ENCODE measurements at regions not wholly inside any gene's neighbourhood (a gene's known extent, or its start where the extent isn't known, plus 50 kb on each side); places are given as distances from the start of the nearest gene placed in this dataset.
"Not testable (repeated sequence)": the region's sequence is repeated elsewhere in the genome, so short reads cannot be mapped to it uniquely, and the experiment has no call there.

DNA sequence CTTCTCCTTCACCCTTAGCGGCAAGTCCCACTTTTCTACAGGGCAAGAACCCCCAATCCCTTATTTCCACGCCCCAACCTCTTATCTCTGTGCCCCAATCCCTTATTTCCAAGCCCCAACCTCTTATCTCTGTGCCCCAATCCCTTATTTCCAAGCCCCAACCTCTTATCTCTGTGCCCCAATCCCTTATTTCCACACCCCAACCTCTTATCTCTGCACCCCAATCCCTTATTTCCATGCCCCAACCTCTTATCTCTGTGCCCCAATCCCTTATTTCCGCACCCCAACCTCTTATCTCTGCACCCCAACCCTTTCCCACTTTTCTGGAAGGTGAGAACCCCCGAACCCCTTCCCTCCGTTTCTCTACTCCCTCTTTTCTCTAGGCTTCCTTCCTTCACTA, 116.1 kb upstream of the GJE1 start:
- not testable (repeated sequence) for H3K4me3 ChIP-seq (ENCODE audit: low read length); H3K36me3 ChIP-seq (ENCODE audit: insufficient read depth, low read length); H3K4me2 ChIP-seq (ENCODE audit: low read length)

DNA sequence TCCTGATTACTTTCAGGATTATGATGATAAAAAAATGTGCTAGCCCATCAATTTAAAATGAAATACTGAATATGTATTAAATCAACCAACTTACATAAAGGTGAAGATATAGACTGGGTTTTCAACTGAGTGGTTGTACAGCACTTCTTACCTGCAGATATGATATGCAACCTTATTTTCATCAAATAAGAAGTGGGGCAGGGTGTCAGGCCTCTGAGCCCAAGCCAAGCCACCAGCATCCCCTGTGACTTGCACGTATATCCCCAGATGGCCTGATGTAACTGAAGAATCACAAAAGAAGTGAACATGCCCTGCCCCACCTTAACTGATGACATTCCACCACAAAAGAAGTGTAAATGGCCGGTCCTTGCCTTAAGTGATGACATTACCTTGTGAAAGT, 117.3 kb upstream of the GJE1 start:
- not testable (repeated sequence) for H3K9me3 ChIP-seq (replicated peaks; ENCODE audit: low read length); H3K4me3 ChIP-seq (ENCODE audit: low read length); H3K27me3 ChIP-seq (ENCODE audit: control insufficient read depth, insufficient read depth, low read length); H3K36me3 ChIP-seq (ENCODE audit: insufficient read depth, low read length)
- Histone ChIP-seq H3K4me2 (ENCODE audit: low read length) (peak overlapping the region; percentile 80), H3K9ac (ENCODE audit: low read depth, low read length) (peak overlapping the region; percentile 80), H3K4me1 (ENCODE audit: control insufficient read depth, insufficient read depth, low read length) (peaks cover 44% of the 10 kb centered on the region)

More for the DNA sequence above, 116.1 kb upstream of the GJE1 start:
- not testable (repeated sequence) for H3K9ac ChIP-seq (ENCODE audit: low read depth, low read length); H3K9me3 ChIP-seq (replicated peaks; ENCODE audit: low read length); H3K27me3 ChIP-seq (ENCODE audit: control insufficient read depth, insufficient read depth, low read length)
- peaks cover 33% of the 10 kb centered on the region for H3K4me1 ChIP-seq (ENCODE audit: control insufficient read depth, insufficient read depth, low read length)

DNA sequence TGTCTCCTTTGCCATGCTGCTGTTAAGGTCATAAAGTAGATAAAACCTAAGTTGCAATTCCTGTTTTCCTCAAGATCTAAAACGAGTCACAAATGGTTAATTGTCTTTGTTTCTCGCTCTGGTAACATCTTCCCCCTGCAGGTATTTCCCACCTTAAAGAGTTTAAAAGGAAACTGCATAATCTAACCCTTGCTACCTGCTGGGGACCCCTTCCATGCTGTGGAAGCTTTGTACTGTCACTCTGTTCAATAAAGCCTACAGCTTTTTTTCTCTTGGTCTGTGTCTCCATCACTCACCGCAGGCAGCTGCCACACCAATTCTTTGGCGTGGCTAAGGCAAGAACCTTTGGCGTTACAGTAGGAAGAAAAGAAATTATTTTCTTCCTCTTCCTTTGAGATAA, 117.7 kb upstream of the GJE1 start:
- H3K36me3 ChIP-seq (ENCODE audit: insufficient read depth, low read length): no peaks in the 10 kb centered on the region
- peak overlapping the region; percentile 80 for H3K9ac ChIP-seq (ENCODE audit: low read depth, low read length)
- H3K4me2 ChIP-seq (ENCODE audit: low read length): peak overlapping the region; percentile 80
- peak overlapping the region; percentile 52 for H3K4me3 ChIP-seq (ENCODE audit: low read length)
- H3K27me3 ChIP-seq (ENCODE audit: control insufficient read depth, insufficient read depth, low read length): no peaks in the 10 kb centered on the region
- H3K9me3 ChIP-seq (replicated peaks; ENCODE audit: low read length): no peaks in the 10 kb centered on the region
- peaks cover 44% of the 10 kb centered on the region for H3K4me1 ChIP-seq (ENCODE audit: control insufficient read depth, insufficient read depth, low read length)

DNA sequence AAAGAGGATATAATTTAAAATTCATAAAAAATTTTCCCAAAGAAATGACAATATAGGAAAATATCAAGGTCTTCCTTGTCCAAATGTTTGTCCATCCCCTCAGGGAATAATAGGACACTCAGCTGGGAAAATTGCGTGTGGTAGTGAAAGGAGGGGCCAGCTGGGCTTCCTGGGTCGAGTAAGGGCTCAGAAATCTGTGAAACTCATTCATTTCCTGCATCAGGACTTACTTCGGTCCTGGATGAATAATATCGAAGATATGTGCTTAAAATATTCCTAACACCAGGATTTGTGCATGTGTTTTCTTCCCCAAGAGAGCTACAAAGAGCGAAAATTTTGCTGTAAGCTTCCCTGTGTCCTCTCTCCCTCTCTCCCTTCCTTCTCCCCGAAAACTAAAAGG, 118.2 kb upstream of the GJE1 start:
- H3K4me1 ChIP-seq (ENCODE audit: control insufficient read depth, insufficient read depth, low read length): peaks cover 44% of the 10 kb centered on the region
- peak overlapping the region; percentile 80 for H3K4me2 ChIP-seq (ENCODE audit: low read length)
- H3K9ac ChIP-seq (ENCODE audit: low read depth, low read length): peak overlapping the region; percentile 80
- H3K9me3 ChIP-seq (replicated peaks; ENCODE audit: low read length): no peaks in the 10 kb centered on the region
- H3K36me3 ChIP-seq (ENCODE audit: insufficient read depth, low read length): no peaks in the 10 kb centered on the region
- no peaks in the 10 kb centered on the region for H3K27me3 ChIP-seq (ENCODE audit: control insufficient read depth, insufficient read depth, low read length)
- H3K4me3 ChIP-seq (ENCODE audit: low read length): peak overlapping the region; percentile 52

GRCh38 chr6:142013875-142014495, 118.7 kb upstream of the GJE1 start:
- H3K9ac ChIP-seq (ENCODE audit: low read depth, low read length): peak overlapping the region; percentile 80
- no peaks in the 10 kb centered on the region for H3K27me3 ChIP-seq (ENCODE audit: control insufficient read depth, insufficient read depth, low read length)
- no peaks in the 10 kb centered on the region for H3K9me3 ChIP-seq (replicated peaks; ENCODE audit: low read length)
- H3K4me2 ChIP-seq (ENCODE audit: low read length): peak overlapping the region; percentile 80
- no peak overlapping the region for H3K4me3 ChIP-seq (ENCODE audit: low read length)
- no peaks in the 10 kb centered on the region for H3K36me3 ChIP-seq (ENCODE audit: insufficient read depth, low read length)
- peaks cover 44% of the 10 kb centered on the region for H3K4me1 ChIP-seq (ENCODE audit: control insufficient read depth, insufficient read depth, low read length)

GRCh38 chr6:142013287-142013686, 119.4 kb upstream of the GJE1 start:
- Histone ChIP-seq H3K36me3 (ENCODE audit: insufficient read depth, low read length) (no peaks in the 10 kb centered on the region), H3K4me2 (ENCODE audit: low read length) (peak overlapping the region; percentile 29), H3K27me3 (ENCODE audit: control insufficient read depth, insufficient read depth, low read length) (no peaks in the 10 kb centered on the region), H3K4me1 (ENCODE audit: control insufficient read depth, insufficient read depth, low read length) (peaks cover 44% of the 10 kb centered on the region), H3K4me3 (ENCODE audit: low read length) (no peak overlapping the region), H3K9ac (ENCODE audit: low read depth, low read length) (peak overlapping the region; percentile 19), H3K9me3 (replicated peaks; ENCODE audit: low read length) (no peaks in the 10 kb centered on the region)

- Histone ChIP-seq H3K36me3 (ENCODE audit: insufficient read depth, low read length) (no peaks in the 10 kb centered on the region), H3K27me3 (ENCODE audit: control insufficient read depth, insufficient read depth, low read length) (no peaks in the 10 kb centered on the region), H3K4me3 (ENCODE audit: low read length) (no peak overlapping the region), H3K4me2 (ENCODE audit: low read length) (no peak overlapping the region), H3K9me3 (replicated peaks; ENCODE audit: low read length) (no peaks in the 10 kb centered on the region), H3K9ac (ENCODE audit: low read depth, low read length) (no peak overlapping the region), H3K4me1 (ENCODE audit: control insufficient read depth, insufficient read depth, low read length) (peaks cover 44% of the 10 kb centered on the region)
These were observed 121.0 kb upstream of the GJE1 start for GRCh38 chr6:142011775-142012174.

- peak overlapping the region; percentile 71 for H3K9ac ChIP-seq (ENCODE audit: low read depth, low read length)
- peak overlapping the region; percentile 43 for H3K4me3 ChIP-seq (ENCODE audit: low read length)
- H3K4me2 ChIP-seq (ENCODE audit: low read length): peak overlapping the region; percentile 69
- H3K36me3 ChIP-seq (ENCODE audit: insufficient read depth, low read length): no peaks in the 10 kb centered on the region
- H3K4me1 ChIP-seq (ENCODE audit: control insufficient read depth, insufficient read depth, low read length): peaks cover 44% of the 10 kb centered on the region
- H3K9me3 ChIP-seq (replicated peaks; ENCODE audit: low read length): no peaks in the 10 kb centered on the region
- H3K27me3 ChIP-seq (ENCODE audit: control insufficient read depth, insufficient read depth, low read length): no peaks in the 10 kb centered on the region
These were observed 121.6 kb upstream of the GJE1 start for GRCh38 chr6:142011156-142011555.

DNA sequence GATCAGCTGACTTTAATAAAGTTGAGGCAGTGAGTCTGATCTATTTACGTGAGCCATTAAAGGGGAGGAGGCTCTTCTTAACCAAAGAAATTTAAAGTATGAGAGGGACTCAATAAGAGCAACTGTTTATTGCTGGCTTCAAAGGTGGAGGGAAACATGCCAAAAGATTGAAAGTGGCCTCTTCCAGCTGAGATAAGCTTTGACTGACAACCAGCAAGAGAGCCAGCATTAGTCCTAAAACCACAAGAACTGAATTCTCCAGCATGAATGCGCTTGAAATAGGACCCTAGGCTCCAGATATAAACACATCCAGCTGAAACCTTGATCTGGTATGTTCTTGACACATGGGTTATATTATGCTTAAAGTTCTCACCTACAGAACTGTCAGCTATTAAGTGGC, 123.1 kb upstream of the GJE1 start:
- Histone ChIP-seq H3K9me3 (replicated peaks; ENCODE audit: low read length) (no peaks in the 10 kb centered on the region), H3K36me3 (ENCODE audit: insufficient read depth, low read length) (no peaks in the 10 kb centered on the region), H3K27me3 (ENCODE audit: control insufficient read depth, insufficient read depth, low read length) (no peaks in the 10 kb centered on the region), H3K9ac (ENCODE audit: low read depth, low read length) (no peak overlapping the region), H3K4me2 (ENCODE audit: low read length) (no peak overlapping the region), H3K4me1 (ENCODE audit: control insufficient read depth, insufficient read depth, low read length) (peaks cover 35% of the 10 kb centered on the region), H3K4me3 (ENCODE audit: low read length) (no peak overlapping the region)

DNA sequence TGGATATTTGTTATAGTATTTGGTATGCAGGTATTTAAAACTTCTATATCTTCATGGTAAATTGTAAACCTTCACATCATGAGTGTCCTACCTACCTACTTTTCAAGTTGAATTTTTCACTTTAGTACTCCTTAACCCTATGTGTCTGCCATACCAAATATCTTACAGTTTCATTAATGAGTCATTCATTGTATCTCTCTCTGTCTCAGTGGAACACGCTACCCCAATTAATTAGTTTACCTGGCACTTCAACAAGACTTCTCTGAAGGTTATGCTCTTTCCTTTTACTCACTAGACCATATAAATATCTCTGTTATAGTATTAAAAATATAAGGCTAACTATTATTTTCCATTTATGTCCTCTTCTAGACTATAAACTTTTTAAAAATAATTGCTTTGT, 123.9 kb upstream of the GJE1 start:
- Histone ChIP-seq H3K4me1 (ENCODE audit: control insufficient read depth, insufficient read depth, low read length) (peaks cover 28% of the 10 kb centered on the region), H3K4me2 (ENCODE audit: low read length) (no peak overlapping the region), H3K36me3 (ENCODE audit: insufficient read depth, low read length) (no peaks in the 10 kb centered on the region), H3K9ac (ENCODE audit: low read depth, low read length) (no peak overlapping the region), H3K27me3 (ENCODE audit: control insufficient read depth, insufficient read depth, low read length) (no peaks in the 10 kb centered on the region), H3K9me3 (replicated peaks; ENCODE audit: low read length) (no peaks in the 10 kb centered on the region), H3K4me3 (ENCODE audit: low read length) (no peak overlapping the region)

DNA sequence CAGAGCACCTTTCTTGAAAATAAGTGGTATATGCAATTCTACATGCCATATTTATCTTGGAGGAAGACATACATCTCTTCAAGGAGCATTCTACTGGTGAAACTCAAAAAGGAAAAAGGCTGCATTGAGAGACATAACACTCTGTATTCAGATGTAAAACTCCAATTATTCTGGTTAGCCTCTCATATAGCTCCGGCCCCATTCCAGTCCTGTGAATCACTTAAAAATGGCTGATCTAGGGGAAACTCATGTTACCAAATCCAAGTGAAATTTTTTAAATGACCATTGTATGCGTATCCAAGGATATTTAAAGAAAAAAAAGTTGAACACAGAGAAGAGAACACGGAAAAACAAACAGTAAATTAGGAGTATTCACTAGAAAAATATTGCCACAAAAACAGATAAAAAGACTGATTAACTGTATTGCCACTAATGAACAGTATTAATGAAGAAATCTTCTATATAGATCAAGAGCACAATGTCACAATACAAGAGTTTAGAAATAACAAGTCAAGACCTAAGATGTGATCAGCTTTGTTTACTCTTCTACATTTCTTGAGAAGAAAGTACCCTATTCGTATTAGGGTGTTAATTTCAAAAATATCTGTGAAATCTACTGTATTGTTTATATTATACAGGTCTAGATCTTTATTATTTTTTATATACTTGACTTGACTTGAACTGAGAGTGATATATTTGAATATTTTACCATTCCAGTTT, 124.5 kb upstream of the GJE1 start:
- Histone ChIP-seq H3K9ac (ENCODE audit: low read depth, low read length) (no peak overlapping the region), H3K4me1 (ENCODE audit: control insufficient read depth, insufficient read depth, low read length) (peaks cover 26% of the 10 kb centered on the region), H3K36me3 (ENCODE audit: insufficient read depth, low read length) (no peaks in the 10 kb centered on the region), H3K4me3 (ENCODE audit: low read length) (no peak overlapping the region), H3K4me2 (ENCODE audit: low read length) (no peak overlapping the region), H3K9me3 (replicated peaks; ENCODE audit: low read length) (no peaks in the 10 kb centered on the region), H3K27me3 (ENCODE audit: control insufficient read depth, insufficient read depth, low read length) (no peaks in the 10 kb centered on the region)

DNA sequence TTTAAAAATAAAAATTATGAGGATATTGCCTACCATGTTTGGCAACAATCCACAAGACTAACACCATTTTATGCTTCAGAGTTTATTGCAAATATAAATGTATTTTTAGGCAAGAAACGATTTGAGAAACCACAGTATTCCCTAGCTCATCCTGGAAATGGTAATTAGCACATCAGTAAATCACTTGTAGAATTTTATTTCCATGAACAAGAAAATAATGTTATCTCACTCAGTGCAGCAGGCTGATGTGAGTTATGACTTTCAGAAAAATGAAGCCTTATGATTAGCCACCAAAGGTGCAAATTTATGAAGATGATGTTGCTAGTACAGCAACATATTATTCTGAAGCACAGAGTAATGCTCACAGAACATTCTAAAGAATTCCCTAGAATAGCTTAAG, 127.7 kb upstream of the GJE1 start:
- no peaks in the 10 kb centered on the region for H3K4me1 ChIP-seq (ENCODE audit: control insufficient read depth, insufficient read depth, low read length)
- H3K4me3 ChIP-seq (ENCODE audit: low read length): no peak overlapping the region
- H3K27me3 ChIP-seq (ENCODE audit: control insufficient read depth, insufficient read depth, low read length): no peaks in the 10 kb centered on the region
- H3K36me3 ChIP-seq (ENCODE audit: insufficient read depth, low read length): no peaks in the 10 kb centered on the region
- H3K4me2 ChIP-seq (ENCODE audit: low read length): no peak overlapping the region
- H3K9me3 ChIP-seq (replicated peaks; ENCODE audit: low read length): no peaks in the 10 kb centered on the region
- H3K9ac ChIP-seq (ENCODE audit: low read depth, low read length): no peak overlapping the region

Measured in skeletal muscle satellite cell (primary cell).